Sigmoid colon (tissue), 4 donors: ENCODE measurements at regions not wholly inside any gene's neighbourhood (a gene's known extent, or its start where the extent isn't known, plus 50 kb on each side); places are given as distances from the start of the nearest gene placed in this dataset.
"Not testable (repeated sequence)": the region's sequence is repeated elsewhere in the genome, so short reads cannot be mapped to it uniquely, and the experiment has no call there.

Experiments
- EP300 ChIP-seq, 4 donors: sonication (generic); formaldehyde crosslinking; IDR thresholded peaks; one replicate each; pipeline ENCODE4 v1.6.1; 2017; ENCODE audit warnings: antibody characterized with exemption in 4 of 4
- POLR2A ChIP-seq, 2 donors: fragments of 450-650 bp; IDR thresholded peaks; one replicate each; pipeline ENCODE4 v1.6.1; 2016; ENCODE audit warnings: antibody characterized with exemption in 2 of 2, mild to moderate bottlenecking in 2 of 2, moderate library complexity in 2 of 2
- POLR2AphosphoS5 ChIP-seq, 4 donors: sonication (generic); formaldehyde crosslinking; IDR thresholded peaks; one replicate each; pipeline ENCODE4 v1.6.1; 2017; ENCODE audit warnings: antibody characterized with exemption in 4 of 4
- TF ChIP-seq, protein P1 (sequence below), 4 experiments: fragments of 450-650 bp in 3 of 4; fragments of 200-600 bp in 1 of 4; IDR thresholded peaks; one replicate each; pipeline ENCODE4 v1.5.1; 2016 to 2019; ENCODE audit warnings: antibody characterized with exemption in 4 of 4, mild to moderate bottlenecking in 3 of 4, moderate library complexity in 2 of 4

DNA sequence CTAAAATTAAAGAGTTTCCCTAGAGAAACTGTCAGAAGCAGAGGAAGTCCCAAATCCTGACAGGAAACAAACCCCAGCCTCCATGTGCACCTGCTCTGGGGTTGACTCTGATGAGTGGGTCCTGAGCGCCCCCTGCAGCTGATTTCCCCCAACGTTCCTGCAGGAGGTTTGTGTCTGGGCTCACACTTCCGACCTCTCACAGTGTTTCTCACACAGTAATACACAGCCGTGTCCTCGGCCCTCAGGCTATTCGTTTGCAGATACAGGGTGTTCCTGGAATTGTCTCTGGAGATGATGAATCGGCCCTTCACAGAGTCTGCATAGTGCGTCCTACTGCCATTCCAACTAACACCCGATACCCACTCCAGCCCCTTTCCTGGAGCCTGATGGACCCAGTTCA lies 862.8 kb downstream of the TMEM121 start:
- TF ChIP-seq, protein P1, sequence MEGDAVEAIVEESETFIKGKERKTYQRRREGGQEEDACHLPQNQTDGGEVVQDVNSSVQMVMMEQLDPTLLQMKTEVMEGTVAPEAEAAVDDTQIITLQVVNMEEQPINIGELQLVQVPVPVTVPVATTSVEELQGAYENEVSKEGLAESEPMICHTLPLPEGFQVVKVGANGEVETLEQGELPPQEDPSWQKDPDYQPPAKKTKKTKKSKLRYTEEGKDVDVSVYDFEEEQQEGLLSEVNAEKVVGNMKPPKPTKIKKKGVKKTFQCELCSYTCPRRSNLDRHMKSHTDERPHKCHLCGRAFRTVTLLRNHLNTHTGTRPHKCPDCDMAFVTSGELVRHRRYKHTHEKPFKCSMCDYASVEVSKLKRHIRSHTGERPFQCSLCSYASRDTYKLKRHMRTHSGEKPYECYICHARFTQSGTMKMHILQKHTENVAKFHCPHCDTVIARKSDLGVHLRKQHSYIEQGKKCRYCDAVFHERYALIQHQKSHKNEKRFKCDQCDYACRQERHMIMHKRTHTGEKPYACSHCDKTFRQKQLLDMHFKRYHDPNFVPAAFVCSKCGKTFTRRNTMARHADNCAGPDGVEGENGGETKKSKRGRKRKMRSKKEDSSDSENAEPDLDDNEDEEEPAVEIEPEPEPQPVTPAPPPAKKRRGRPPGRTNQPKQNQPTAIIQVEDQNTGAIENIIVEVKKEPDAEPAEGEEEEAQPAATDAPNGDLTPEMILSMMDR (IDR thresholded peaks at IDR 0.05) = not testable (repeated sequence)
- TF ChIP-seq POLR2A, POLR2AphosphoS5, EP300 (IDR thresholded peaks at IDR 0.05): not testable (repeated sequence)
